GM10248 (cell line): ENCODE measurements at regions not wholly inside any gene's neighbourhood (a gene's known extent, or its start where the extent isn't known, plus 50 kb on each side); places are given as distances from the start of the nearest gene placed in this dataset.

Experiments
- CTCF ChIA-PET: fragments of 300-600 bp; sonication (Branson Sonifier 250); formaldehyde crosslinking; extraction: SDS; loops from one replicate; lab custom pipeline; 2021; ENCODE audit warnings: antibody characterized with exemption; lab: Yijun Ruan, JAX
- POLR2A ChIA-PET: fragments of 350-650 bp; sonication (Branson Sonifier 250); formaldehyde crosslinking; extraction: SDS; loops from one replicate; lab custom pipeline; 2020; ENCODE audit warnings: antibody characterized with exemption; lab: Yijun Ruan, JAX
- DNase-seq: peaks from one replicate; pipeline ENCODE4 v3.0.0; 2012; ENCODE audit errors: extremely low spot score
- CTCF ChIP-seq: IDR thresholded peaks from 2 replicates; pipeline ENCODE4 v1.5.1; 2012; ENCODE audit warnings: mild to moderate bottlenecking, low read depth; ENCODE audit errors: extremely low read depth, missing control alignments, control extremely low read depth

- no peak for DNase-seq
- ChIA-PET POLR2A (no interaction called here), CTCF (interaction anchor here (0.9 to 1.6 kb wide), 2 partner anchors 10 to 227 kb away, joined by 3 read pairs; no protein-coding TSS in a partner anchor)
- TF ChIP-seq CTCF, result no peak
Observed at GRCh38 chr7:94130716-94131115, 126.6 kb upstream of the BET1 start.

DNA sequence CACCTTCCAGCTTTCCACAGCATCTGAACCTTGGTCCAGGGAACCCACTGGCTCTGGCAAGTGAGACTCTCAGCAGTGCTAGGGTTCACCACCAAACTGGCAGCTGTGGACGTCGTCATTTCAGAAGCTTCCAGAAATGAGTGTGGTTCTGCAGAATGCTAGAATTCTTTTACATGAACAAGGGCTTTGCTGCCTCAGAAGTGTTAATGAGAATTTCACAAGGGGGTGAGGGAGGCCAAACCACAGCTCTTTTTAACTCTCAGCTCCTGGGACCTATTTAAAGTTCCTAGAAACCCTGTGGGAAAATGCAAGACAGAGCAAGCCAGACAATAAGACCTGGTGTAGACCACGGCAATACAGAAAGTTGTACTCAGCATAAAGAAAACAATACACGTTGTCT is 129.3 kb upstream of the BET1 start:
- no peak for DNase-seq
- POLR2A ChIA-PET, result no interaction called here
- CTCF ChIA-PET, result interaction anchor here (1.0 to 1.9 kb wide), 3 partner anchors 10 to 15 kb away, joined by 3 to 9 read pairs (median 3); no protein-coding TSS in a partner anchor
- no peak for TF ChIP-seq CTCF

- TF ChIP-seq CTCF, result no peak
Observed at GRCh38 chr7:94135180-94135579, 131.0 kb upstream of the BET1 start.

GRCh38 chr7:94142281-94142680 is 138.1 kb upstream of the BET1 start:
- DNase-seq, result no peak
- ChIA-PET CTCF (interaction anchor here (2.3 kb wide), 1 partner anchor 9 kb away, joined by 9 read pairs; no protein-coding TSS in a partner anchor), POLR2A (no interaction called here)
- no peak for TF ChIP-seq CTCF

More at GRCh38 chr7:94135180-94135579, 131.0 kb upstream of the BET1 start:
- no peak for DNase-seq
- CTCF ChIA-PET, result interaction anchor here (1.6 kb wide), 1 partner anchor 9 kb away, joined by 5 read pairs; no protein-coding TSS in a partner anchor
- POLR2A ChIA-PET, result no interaction called here

- no peak for TF ChIP-seq CTCF
- CTCF ChIA-PET, result no interaction called here
- POLR2A ChIA-PET, result no interaction called here
- DNase-seq, result no peak
Observed at GRCh38 chr7:94145602-94146001, 141.4 kb upstream of the BET1 start.

- CTCF ChIA-PET, result no interaction called here
- no peak for DNase-seq
- POLR2A ChIA-PET, result no interaction called here
- no peak for TF ChIP-seq CTCF
Observed at GRCh38 chr7:94146408-94146807, 142.3 kb upstream of the BET1 start.
